GM18498 (cell line): ENCODE measurements at regions not wholly inside any gene's neighbourhood (a gene's known extent, or its start where the extent isn't known, plus 50 kb on each side); places are given as distances from the start of the nearest gene placed in this dataset.
"Not testable (repeated sequence)": the region's sequence is repeated elsewhere in the genome, so short reads cannot be mapped to it uniquely, and the experiment has no call there.

ENCODE experiments used
- ATAC-seq: cut with Tn5 transposase; IDR thresholded peaks from one replicate; pipeline ENCODE4 v1.9.1; 2021; ENCODE audit warnings: mild to moderate bottlenecking, moderate library complexity; ENCODE audit not compliant: unreplicated experiment

DNA sequence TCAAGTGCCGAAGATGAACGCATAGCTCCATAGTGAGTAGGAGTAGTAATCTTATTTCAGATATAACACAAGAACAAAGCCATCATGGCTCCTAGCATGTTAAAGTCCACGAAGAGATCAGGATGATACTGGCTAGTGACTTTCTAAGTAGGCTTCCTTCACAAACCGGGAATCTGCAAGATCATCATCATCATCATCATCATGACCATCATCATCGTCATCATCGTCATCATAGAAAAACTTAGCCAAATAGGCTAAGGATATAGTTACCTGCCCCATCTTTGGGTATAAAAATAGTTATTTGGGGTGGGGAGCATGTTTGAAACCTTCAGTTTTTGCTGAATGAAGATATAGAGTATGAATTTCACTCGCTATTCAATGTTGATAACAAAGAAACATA, 57.9 kb downstream of the PYDC2 start:
- ATAC-seq, result no peak

DNA sequence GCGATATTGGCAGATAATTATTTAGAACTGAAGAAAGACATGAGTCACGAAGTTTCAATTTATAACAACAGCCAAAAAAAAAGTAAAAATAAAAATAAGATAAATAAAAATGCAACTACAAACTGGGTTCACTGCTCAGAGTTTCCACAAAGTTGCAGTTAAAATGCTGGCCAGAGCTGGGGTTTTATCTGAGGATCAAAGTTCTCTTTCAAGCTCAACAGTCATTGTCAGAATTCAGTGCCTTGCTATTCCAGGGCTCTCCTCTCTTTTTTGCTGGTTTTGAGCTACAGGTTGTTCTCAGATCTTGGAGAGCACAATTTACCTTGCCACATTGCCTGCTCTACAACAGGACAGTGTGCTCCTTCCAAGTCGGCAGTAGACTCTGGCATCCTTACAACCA, 60.1 kb downstream of the PYDC2 start:
- no peak for ATAC-seq

DNA sequence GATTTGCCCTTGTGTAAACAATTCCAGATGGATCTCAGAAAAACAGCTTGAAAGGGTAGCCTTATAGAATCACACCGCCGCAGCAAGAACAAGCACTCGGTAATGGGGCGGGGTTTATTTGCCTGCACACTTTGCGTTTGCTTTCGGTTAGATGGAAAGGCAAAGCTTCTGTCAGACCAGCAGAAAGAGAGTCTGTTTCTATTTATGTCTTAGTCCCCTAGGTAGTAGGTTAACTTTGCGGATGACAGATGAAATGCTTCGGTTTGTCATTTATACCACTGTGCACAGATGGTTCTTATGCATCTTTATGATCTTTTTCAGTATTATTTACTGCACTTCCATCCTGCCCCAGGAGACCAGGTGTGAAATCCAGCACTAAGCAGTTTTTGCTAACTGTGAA, 62.2 kb downstream of the PYDC2 start:
- ATAC-seq, result no peak

DNA sequence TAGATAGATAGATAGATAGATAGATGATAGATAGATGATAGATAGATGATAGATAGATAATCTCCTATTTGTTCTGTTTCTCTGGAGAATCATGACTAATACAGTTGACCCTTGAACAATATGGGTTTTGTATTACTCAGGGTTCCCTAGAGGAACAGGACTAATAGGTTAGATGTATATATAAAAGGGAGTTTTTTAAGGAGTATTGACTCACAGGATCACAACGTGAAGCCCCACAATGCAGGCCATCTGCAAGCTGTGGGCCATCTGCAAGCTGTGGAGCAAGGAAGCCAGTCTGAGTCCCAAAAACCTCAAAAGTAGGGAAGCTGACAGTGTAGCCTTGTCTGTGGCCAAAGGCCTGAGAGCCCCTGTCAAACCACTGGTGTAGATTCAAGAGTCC, 67.6 kb downstream of the PYDC2 start:
- no peak for ATAC-seq

DNA sequence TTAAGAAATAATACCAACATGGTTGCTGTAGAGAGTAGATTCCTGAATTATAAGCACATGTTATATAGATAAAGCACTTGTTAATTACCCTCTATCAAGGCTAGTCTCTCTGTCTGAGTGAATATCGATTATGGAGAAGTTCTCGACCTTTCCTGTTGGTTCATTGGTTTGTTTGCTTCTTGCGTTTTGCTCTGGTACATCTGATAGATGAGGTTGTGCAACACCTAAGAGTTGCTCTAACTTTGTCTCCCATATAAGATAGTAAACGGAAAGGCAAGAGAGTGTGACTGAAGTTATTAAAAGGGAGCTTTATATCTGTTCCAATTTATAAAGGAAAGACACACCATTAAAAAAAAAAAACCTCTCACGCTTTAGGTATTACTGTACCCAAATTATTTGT, 69.0 kb downstream of the PYDC2 start:
- no peak for ATAC-seq

DNA sequence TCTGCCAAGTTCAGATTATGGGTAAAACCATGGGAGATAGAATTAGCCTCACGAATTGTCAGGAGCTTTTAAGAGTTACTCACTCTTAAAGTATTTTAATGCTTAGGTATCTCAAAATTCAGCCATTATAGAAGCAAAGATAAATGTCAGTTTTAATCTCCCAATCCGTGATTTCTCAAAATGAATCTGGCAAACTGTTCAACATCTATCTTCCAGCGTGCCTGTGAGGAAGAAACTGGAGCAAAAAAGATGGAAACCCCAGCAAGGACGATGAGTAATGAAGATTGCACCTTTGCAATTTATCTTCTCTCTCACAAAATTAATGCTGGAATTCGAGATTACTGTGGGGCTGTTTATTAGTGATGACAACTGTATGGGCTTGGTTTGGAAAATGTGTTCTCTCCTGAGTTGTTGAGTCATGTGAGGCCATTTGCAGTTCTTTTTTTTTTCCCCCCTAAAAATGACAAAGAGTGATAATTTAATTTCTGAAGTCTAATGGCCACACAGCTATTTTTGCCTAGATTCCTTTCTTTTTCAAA, 70.5 kb downstream of the PYDC2 start:
- ATAC-seq, result no peak

DNA sequence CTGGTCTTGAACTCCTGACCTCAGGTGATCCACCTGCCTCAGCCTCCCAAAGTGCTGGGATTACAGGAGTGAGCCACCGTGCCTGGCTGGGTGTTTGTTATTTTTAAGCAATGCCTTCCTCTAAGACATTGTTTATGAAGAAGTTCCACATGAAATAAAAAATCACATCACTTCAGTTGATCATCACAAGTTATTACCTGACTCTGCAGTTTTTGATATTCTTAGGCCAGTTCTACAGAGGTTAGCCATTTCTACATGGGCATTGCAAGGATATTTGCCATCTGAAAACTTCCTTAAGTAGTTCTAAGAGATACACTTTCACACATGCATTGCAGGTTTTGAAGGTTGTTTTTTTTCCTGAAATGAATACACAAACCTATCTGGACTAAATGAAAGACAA, 82.1 kb downstream of the PYDC2 start:
- ATAC-seq, result no peak

DNA sequence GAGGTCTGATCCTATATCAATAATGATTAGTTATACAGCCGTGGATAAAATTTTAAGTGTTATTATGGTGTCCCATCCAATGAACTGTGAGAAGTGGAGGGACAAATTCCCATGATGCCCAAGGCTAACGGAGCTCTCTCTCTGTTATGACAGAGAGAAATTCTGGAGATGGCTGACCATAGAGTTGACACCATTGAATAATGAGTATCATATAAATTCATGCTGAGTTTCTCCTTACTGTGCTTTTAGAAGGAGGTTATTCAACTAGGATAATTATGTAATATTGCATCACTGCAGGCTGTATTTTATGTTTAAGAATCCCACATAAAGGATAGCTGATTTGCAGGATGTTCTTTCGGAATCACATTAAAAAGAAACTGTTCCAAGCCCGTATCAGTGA, 82.9 kb downstream of the PYDC2 start:
- ATAC-seq, result no peak

DNA sequence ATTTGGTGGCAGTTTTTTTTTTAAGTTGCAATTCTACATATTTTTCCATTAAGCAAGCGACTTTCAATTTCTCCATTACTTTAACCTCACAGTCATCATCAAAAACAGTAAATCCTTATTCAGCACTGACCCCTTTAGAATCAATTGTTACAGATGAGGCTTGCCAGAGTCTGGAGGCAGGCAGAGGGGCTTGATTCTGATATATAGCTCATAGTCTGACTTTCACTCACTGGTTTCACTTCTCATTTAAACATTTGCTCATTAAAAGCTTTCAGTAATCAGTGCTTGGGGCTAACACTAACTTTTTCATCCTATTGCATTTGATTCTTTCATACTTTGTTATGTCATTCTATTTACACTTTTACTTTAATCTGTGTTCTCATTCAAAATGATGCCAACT, 88.4 kb downstream of the PYDC2 start:
- no peak for ATAC-seq

DNA sequence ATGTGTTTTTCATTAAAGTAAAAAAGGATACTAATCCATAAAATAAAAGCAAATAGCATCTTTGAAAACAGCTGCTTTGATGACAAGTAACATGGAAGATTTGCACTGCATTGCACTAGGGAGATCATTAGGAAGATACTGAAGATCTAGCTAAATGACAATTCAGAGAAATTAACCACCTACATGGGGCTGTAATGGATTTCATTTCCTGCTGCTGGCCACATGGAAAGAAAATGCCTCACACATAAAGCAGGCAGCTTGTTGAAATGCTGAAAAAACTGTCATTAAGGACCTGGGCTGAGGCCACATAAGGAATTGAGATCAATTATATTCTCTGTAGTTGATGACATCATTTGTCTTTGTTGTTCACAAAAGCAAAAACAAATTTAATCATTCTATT, 94.1 kb downstream of the PYDC2 start:
- ATAC-seq, result no peak

DNA sequence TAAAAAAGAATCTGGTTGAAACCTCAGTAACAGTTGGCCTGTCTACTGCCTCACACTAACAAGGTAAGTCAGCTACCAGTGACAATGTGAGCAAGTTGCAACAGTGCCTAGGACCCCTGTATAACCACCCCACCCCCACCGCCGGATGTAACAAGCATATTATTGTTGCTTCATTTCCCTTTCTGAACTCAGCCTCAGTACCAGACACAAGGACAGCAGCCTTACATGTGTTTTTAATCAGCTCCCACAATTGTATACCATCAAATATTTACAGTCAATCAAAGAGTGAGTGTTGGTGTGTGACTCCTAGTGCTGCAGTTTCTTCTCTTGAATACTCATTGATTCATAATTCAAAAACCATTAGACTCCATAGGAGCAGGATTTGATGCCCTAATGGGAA, 96.4 kb downstream of the PYDC2 start:
- no peak for ATAC-seq

DNA sequence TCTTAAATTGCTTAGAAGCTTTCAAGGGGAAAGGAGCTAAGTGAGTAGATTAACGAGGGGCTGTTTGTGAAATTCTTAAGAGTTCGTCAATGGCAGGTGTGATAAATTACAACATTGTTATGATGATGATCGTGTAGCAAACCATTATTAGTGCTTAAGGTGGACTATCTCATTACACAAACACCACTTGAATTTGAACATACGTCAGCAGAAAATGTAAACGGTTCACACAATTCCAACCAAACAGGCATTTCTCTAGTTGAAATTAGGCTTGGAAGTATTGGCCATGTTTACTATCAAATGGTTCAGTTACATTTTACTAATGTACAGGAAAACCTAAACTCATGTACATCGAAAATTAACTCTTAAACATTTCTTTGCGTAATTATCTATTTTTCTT, 102.8 kb downstream of the PYDC2 start:
- no peak for ATAC-seq

DNA sequence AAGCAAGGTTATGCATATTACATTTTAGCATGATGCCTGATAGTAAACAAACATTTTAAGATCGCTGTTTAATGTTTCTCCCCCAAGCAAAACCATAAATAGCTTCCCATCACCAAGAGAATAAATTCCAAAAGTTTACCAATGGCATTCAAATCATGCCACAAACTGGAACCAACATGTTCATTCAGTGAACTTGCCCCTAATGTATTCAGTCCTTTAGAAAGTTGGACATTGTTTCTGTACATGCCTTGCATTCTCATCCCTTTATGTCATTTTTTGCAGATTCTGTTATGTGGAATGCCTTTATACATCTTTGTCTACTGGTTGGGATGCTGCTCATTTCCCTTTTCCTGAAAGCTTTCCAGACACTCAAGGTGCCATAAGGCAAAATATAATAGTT, 105.5 kb downstream of the PYDC2 start:
- ATAC-seq, result no peak

DNA sequence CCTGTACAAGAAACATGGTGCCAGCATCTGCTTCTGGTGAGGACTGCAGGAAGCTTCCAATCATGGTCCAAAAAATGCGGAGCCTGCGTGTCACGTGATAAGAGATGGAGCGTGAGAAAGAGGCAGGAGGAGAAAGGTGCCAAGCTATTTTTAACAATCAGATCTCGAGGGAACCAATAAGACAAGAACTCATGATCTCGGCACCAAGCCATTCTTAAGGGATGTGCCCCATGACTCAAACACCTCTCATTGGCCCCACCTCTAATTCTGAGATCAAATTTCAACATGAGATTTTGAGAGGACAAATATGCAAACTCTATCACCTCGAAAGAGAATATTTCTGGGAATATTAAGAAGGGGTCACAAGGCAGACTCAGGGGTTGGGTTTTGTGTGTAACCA, 107.2 kb downstream of the PYDC2 start:
- no peak for ATAC-seq

DNA sequence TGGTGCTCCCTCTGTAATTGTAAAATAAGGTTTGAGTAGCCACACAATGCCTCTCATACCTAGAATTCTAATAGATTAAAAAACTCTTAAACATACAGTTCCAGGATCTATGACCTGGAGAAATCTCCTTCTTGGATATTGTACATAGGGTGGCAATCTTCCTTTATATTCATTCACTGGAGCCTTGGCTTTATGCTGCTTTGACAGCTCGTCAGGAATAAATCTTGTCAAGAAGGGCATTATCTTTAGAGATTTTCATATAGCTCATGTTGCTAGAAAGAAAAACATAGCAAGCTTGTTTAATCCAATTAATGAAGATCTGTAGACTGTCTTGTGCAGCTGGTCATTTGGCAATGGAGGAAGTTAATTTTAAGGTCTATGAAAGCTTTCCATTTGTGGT, 131.1 kb downstream of the PYDC2 start:
- ATAC-seq, result no peak

DNA sequence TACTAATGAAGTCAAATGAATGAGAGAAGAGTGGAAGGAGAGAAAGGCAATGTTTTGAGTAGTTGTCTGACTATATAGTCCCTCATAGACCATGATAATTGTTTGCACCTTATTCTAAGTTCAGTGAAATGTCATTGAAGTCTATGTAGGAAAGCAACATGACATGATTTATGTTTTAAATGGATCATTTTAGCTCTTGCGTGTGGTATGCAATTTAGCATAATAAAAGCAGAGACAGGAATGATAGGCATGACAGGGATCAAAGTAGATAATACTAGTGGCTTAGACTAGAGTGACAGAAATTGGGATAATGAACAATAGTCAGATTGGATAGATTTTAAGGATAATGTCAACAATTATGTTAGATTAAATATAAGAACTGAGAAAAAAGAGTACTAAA, 132.5 kb downstream of the PYDC2 start:
- ATAC-seq, result no peak

DNA sequence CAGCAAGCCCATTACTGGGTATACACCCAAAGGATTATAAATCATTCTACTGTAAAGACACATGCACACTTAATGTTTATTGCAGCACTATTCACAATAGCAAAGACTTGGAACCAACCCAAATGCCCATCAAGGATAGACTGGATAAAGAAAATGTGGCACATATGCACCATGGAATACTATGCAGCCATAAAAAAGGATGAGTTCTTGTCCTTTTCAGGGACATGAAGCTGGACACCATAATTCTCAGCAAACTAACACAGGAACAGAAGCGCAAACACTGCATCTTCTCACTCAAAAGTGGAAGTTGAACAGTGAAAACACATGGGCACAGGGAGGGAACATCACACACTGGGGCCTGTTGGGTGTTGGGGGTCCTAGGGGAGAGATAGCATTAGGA, 154.5 kb downstream of the PYDC2 start:
- ATAC-seq, result not testable (repeated sequence)

DNA sequence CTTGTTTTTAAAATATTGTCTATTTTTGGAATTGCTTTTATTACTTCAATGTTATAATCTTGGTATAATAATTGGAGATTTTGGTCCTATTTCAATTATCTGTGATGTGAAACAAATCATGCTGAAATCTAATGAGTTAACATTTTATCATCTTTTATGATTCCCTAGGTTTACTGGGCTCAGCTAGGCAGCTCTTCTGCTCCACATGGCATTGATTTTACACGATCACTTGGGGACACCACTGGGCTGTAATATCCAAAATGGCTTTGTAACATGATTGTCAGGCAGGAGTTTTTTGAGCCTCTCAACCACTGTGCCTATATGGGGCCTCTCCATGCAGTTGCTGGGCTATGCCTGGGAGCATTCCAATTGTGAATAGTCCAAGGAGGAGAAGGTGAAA, 163.3 kb downstream of the PYDC2 start:
- no peak for ATAC-seq

DNA sequence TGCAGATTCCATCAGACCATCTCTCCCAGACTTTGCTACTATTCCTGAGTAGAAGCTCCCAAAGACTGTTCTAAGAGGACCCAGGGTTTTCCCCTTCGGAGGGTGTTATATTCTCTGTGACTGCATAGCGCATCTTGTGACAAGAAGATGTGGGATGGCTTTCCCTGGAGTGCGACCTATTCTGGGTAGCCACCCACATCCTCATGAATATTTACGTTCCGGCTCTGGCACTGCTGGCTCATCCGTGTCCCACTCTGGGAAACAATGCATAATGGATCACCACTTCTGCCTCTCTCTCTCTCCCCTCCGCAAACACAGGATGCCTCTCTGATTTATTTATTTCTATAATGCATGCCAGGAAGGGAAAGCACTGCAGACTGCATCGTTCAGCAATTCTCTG, 166.1 kb downstream of the PYDC2 start:
- ATAC-seq, result no peak

DNA sequence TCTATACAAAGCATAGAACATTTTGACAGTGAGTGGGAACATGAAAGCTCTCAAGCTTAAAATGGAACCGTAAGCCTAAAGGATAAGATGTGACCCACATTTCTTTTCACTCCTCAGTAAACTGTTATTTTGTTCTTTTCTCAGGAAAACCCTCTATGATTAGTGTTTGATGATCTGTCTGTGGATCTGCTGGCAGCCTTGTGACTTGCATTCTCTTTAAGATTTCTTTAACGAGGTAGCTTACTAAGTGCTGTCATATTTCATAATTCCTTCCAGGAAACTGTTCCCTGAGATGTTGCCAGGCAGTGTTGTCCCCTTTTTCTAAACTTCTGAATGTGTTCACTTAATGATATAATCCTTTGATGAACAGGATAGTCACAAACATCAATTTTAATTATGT, 167.6 kb downstream of the PYDC2 start:
- no peak for ATAC-seq

DNA sequence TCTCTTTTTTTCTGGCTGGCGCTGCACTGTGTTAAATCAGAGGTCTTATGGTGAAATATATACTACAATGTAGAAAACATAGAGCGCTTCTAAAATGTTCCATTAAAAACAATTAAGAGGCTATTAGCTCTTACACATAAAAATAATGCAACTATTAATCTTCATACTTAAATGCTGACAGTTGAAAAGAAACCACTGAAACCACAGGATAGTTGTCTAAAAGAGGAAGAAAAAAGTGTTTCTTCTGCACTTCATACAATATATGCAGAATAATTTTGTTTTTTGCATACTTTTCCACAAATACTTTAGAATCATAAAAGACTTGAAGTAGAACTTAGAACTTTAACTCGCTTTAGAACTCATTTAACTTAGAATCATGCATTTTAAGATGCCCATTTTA, 170.5 kb downstream of the PYDC2 start:
- ATAC-seq, result no peak

DNA sequence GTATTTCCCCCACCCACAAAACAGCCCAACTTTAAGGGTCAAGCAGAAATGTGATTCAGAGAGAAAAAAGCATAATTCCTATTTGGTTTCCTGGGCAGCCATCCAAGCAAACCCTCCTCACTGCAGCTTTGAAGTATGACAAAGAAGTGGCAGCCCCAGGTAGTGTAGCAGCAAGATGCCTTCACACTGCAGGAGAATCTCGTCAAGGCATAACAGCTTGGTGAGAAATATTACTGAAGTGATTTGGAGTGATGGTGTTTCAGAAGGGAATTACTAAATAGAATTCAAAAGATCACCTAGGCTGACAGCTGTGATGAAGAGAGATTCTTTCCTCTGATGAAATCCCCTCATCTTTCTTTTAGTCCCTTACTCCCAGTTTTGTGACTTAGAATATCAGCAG, 173.9 kb downstream of the PYDC2 start:
- ATAC-seq, result no peak

DNA sequence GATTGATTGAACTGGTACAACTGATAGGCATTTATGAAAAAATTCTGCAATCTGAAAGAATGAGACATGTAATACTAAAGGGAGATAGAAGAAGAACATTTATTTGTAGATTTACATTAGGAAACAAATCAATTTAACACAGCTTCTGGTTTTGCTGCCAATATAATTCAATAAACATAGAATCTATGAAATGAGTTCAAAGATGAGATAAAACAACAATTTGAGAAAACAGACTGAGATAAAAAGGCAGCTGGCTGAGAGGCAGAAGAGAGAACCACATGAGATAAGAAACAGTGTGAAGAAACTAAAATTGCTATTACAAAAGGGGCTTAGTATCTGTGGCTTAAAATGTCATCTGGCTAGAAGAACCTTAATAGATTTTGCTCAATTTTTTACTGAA, 176.6 kb downstream of the PYDC2 start:
- no peak for ATAC-seq

DNA sequence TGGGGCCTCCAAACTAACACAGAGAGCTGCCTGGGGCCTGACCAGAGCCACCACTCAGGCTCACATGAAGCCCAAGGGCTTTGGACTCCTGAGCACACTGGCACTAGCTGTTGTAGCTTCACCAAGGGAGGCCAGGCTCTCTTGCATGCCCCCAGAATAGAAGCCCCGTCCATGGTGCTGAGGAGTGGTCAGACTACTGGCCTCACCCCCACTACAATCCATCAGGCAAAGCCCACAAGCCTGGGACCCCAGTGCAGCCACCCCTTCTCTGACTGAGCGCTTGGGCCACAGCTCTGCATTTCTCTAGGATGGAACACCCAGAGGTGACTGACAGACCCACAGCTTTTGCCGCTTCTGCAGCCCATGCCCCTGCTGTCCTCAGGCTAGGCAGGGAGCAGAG, 180.8 kb downstream of the PYDC2 start:
- no peak for ATAC-seq
